WTC11 (cell line): ENCODE measurements at regions not wholly inside any gene's neighbourhood (a gene's known extent, or its start where the extent isn't known, plus 50 kb on each side); places are given as distances from the start of the nearest gene placed in this dataset.

ENCODE experiments used
- ATAC-seq: fragments of 200-7000 bp; cut with Tn5 transposase; 2 replicates; pipeline ENCODE4 v1.10.0; 2021; ENCODE audit warnings: mild to moderate bottlenecking, moderate library complexity
- CTCF ChIA-PET: fragments of 300-600 bp; sonication (Branson Sonifier 250); formaldehyde crosslinking; loops from one replicate; lab custom pipeline; 2021; ENCODE audit warnings: antibody characterized with exemption; lab: Charles Lee
- POLR2A ChIA-PET: fragments of 350-600 bp; sonication (Branson Sonifier 250); formaldehyde crosslinking; loops from one replicate; lab custom pipeline; 2021; ENCODE audit warnings: antibody characterized with exemption; lab: Charles Lee
- DNase-seq: peaks from one replicate; pipeline ENCODE4 v3.0.0; 2021; ENCODE audit warnings: low spot score
- H3K27ac Mint-ChIP-seq: 2 replicates; pipeline ENCODE4 v1.8.0; 2021; ENCODE audit warnings: mixed read lengths
- H3K27me3 Mint-ChIP-seq: 2 replicates; pipeline ENCODE4 v1.8.0; 2021; ENCODE audit warnings: low read depth, mild to moderate bottlenecking, moderate library complexity, mixed read lengths
- H3K36me3 Mint-ChIP-seq: 2 replicates; pipeline ENCODE4 v1.8.0; 2021; ENCODE audit warnings: mixed read lengths
- H3K4me1 Mint-ChIP-seq: 2 replicates; pipeline ENCODE4 v1.8.0; 2022; ENCODE audit warnings: mixed read lengths
- H3K4me3 Mint-ChIP-seq: 2 replicates; pipeline ENCODE4 v1.8.0; 2021; ENCODE audit warnings: mild to moderate bottlenecking, moderate library complexity, mixed read lengths
- H3K9me3 Mint-ChIP-seq: 2 replicates; pipeline ENCODE4 v1.8.0; 2021; ENCODE audit warnings: mixed read lengths
- ARID4B ChIP-seq: sonication (generic); formaldehyde crosslinking; IDR thresholded peaks from 2 replicates; pipeline ENCODE4 v1.8.0; 2023; ENCODE audit warnings: missing genetic modification reagents, mild to moderate bottlenecking, borderline replicate concordance
- CBFB ChIP-seq: sonication (generic); formaldehyde crosslinking; IDR thresholded peaks from 2 replicates; pipeline ENCODE4 v1.8.1; 2022; ENCODE audit warnings: mild to moderate bottlenecking, low read depth, missing genetic modification reagents
- CREB1 ChIP-seq: sonication (generic); formaldehyde crosslinking; IDR thresholded peaks from 2 replicates; pipeline ENCODE4 v1.8.0; 2023; ENCODE audit warnings: mild to moderate bottlenecking, missing genetic modification reagents
- CREM ChIP-seq: sonication (generic); formaldehyde crosslinking; IDR thresholded peaks from 2 replicates; pipeline ENCODE4 v1.8.1; 2022; ENCODE audit warnings: mild to moderate bottlenecking, missing genetic modification reagents, moderate library complexity
- E2F1 ChIP-seq: sonication (generic); formaldehyde crosslinking; IDR thresholded peaks from 2 replicates; pipeline ENCODE4 v1.8.0; 2022; ENCODE audit warnings: mild to moderate bottlenecking, missing genetic modification reagents
- FOXJ3 ChIP-seq: sonication (generic); formaldehyde crosslinking; IDR thresholded peaks from 2 replicates; pipeline ENCODE4 v1.9.0; 2021; ENCODE audit warnings: missing genetic modification reagents, mild to moderate bottlenecking, borderline replicate concordance
- FOXK1 ChIP-seq: sonication (generic); formaldehyde crosslinking; IDR thresholded peaks from 2 replicates; pipeline ENCODE4 v1.8.0; 2022; ENCODE audit warnings: mild to moderate bottlenecking, moderate library complexity, missing genetic modification reagents
- NR2C2 ChIP-seq: sonication (generic); formaldehyde crosslinking; IDR thresholded peaks from 2 replicates; pipeline ENCODE4 v1.8.0; 2022; ENCODE audit warnings: mild to moderate bottlenecking, missing genetic modification reagents
- PRRX2 ChIP-seq: fragments of 250-450 bp; sonication (Bioruptor Pico); IDR thresholded peaks from 2 replicates; pipeline ENCODE4 v1.8.0; 2021; ENCODE audit warnings: mild to moderate bottlenecking
- ZNF138 ChIP-seq: sonication (generic); formaldehyde crosslinking; conservative IDR thresholded peaks from 2 replicates; pipeline ENCODE4 v1.8.1; 2022; ENCODE audit warnings: mild to moderate bottlenecking, moderate library complexity, missing genetic modification reagents
- ZNF263 ChIP-seq: sonication (generic); formaldehyde crosslinking; IDR thresholded peaks from 2 replicates; pipeline ENCODE4 v1.8.1; 2022; ENCODE audit warnings: low read depth, mild to moderate bottlenecking, moderate library complexity, missing genetic modification reagents
- ZNF423 ChIP-seq: fragments of 250-450 bp; sonication (Bioruptor Pico); IDR thresholded peaks from 2 replicates; pipeline ENCODE4 v2.1.2; 2022; ENCODE audit warnings: mild to moderate bottlenecking, moderate library complexity
- ZNF671 ChIP-seq: fragments of 250-450 bp; sonication (Bioruptor Pico); IDR thresholded peaks from 2 replicates; pipeline ENCODE4 v1.8.0; 2021; ENCODE audit warnings: mild to moderate bottlenecking
- TF ChIP-seq, protein P1 (sequence below): sonication (generic); formaldehyde crosslinking; IDR thresholded peaks from 2 replicates; pipeline ENCODE4 v1.8.1; 2023; ENCODE audit warnings: mild to moderate bottlenecking, missing genetic modification reagents
- TF ChIP-seq, protein P2 (sequence below): sonication (generic); formaldehyde crosslinking; IDR thresholded peaks from 2 replicates; pipeline ENCODE4 v1.8.1; 2023; ENCODE audit warnings: mild to moderate bottlenecking, missing genetic modification reagents
- TF ChIP-seq, protein P3 (sequence below): sonication (generic); formaldehyde crosslinking; IDR thresholded peaks from 2 replicates; pipeline ENCODE4 v1.8.1; 2022; ENCODE audit warnings: missing genetic modification reagents, borderline replicate concordance
- TF ChIP-seq, protein P4 (sequence below): fragments of 250-450 bp; sonication (Bioruptor Pico); IDR thresholded peaks from 2 replicates; pipeline ENCODE4 v1.8.0; 2021; ENCODE audit warnings: mild to moderate bottlenecking
- TF ChIP-seq, protein P5 (sequence below): sonication (generic); formaldehyde crosslinking; IDR thresholded peaks from 2 replicates; pipeline ENCODE4 v1.8.1; 2022; ENCODE audit warnings: low read depth, mild to moderate bottlenecking, moderate library complexity, missing genetic modification reagents, borderline replicate concordance

- H3K4me1 Mint-ChIP-seq = no peaks in the 10 kb centered on the region
- ATAC-seq (no peak), DNase-seq (no peak)
- POLR2A ChIA-PET = no interaction called here
- no peaks in the 10 kb centered on the region; the same call in 1 of the 2 replicates for H3K9me3 Mint-ChIP-seq
- TF ChIP-seq, protein P1, sequence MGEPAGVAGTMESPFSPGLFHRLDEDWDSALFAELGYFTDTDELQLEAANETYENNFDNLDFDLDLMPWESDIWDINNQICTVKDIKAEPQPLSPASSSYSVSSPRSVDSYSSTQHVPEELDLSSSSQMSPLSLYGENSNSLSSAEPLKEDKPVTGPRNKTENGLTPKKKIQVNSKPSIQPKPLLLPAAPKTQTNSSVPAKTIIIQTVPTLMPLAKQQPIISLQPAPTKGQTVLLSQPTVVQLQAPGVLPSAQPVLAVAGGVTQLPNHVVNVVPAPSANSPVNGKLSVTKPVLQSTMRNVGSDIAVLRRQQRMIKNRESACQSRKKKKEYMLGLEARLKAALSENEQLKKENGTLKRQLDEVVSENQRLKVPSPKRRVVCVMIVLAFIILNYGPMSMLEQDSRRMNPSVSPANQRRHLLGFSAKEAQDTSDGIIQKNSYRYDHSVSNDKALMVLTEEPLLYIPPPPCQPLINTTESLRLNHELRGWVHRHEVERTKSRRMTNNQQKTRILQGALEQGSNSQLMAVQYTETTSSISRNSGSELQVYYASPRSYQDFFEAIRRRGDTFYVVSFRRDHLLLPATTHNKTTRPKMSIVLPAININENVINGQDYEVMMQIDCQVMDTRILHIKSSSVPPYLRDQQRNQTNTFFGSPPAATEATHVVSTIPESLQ (CRISPR knock-in tag) = no peak
- no peak for TF ChIP-seq ZNF263
- TF ChIP-seq ZNF138 (CRISPR knock-in tag) = no peak
- TF ChIP-seq, protein P2, sequence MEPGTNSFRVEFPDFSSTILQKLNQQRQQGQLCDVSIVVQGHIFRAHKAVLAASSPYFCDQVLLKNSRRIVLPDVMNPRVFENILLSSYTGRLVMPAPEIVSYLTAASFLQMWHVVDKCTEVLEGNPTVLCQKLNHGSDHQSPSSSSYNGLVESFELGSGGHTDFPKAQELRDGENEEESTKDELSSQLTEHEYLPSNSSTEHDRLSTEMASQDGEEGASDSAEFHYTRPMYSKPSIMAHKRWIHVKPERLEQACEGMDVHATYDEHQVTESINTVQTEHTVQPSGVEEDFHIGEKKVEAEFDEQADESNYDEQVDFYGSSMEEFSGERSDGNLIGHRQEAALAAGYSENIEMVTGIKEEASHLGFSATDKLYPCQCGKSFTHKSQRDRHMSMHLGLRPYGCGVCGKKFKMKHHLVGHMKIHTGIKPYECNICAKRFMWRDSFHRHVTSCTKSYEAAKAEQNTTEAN (CRISPR knock-in tag) = no peak
- TF ChIP-seq, protein P3, sequence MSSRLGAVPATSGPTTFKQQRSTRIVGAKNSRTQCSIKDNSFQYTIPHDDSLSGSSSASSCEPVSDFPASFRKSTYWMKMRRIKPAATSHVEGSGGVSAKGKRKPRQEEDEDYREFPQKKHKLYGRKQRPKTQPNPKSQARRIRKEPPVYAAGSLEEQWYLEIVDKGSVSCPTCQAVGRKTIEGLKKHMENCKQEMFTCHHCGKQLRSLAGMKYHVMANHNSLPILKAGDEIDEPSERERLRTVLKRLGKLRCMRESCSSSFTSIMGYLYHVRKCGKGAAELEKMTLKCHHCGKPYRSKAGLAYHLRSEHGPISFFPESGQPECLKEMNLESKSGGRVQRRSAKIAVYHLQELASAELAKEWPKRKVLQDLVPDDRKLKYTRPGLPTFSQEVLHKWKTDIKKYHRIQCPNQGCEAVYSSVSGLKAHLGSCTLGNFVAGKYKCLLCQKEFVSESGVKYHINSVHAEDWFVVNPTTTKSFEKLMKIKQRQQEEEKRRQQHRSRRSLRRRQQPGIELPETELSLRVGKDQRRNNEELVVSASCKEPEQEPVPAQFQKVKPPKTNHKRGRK = no peak
- no peak for TF ChIP-seq FOXK1 (CRISPR knock-in tag)
- TF ChIP-seq, protein P4, sequence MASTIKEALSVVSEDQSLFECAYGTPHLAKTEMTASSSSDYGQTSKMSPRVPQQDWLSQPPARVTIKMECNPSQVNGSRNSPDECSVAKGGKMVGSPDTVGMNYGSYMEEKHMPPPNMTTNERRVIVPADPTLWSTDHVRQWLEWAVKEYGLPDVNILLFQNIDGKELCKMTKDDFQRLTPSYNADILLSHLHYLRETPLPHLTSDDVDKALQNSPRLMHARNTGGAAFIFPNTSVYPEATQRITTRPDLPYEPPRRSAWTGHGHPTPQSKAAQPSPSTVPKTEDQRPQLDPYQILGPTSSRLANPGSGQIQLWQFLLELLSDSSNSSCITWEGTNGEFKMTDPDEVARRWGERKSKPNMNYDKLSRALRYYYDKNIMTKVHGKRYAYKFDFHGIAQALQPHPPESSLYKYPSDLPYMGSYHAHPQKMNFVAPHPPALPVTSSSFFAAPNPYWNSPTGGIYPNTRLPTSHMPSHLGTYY (CRISPR knock-in tag) = no peak
- no peak for TF ChIP-seq PRRX2 (CRISPR knock-in tag)
- CTCF ChIA-PET = no interaction called here
- H3K4me3 Mint-ChIP-seq = no peak overlapping the region
- H3K27me3 Mint-ChIP-seq = no peaks in the 10 kb centered on the region
- no peaks in the 10 kb centered on the region for H3K36me3 Mint-ChIP-seq
- H3K27ac Mint-ChIP-seq = no peak overlapping the region
Measured at GRCh38 chr5:5043346-5043745, 96.8 kb upstream of the ADAMTS16 start.

DNA sequence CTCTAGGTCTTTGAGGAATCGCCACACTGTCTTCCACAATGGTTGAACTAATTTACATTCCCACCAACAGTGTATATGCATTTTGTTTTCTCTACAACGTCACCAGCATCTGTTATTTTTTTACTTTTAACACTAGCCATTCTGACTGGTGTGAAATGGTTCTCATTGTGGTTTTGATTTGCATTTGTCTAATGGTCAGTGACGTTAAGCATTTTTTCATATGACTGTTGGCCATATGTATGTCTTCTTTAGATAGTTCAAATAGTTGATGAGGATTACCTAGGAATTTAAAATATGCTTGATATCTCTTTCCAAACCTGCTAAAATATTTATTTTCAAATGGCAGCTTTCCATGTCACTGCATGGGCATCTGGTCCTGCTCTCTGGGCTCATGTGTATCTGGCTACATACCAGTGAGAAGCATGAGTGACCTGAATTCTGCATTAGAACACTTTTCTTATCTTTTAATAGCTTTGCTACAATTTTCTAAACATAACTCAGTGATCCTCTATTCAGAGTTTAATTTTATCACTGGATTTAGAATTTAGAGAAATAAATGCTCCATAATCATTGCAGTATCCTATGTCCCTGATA is 95.8 kb upstream of the ADAMTS16 start:
- no peak for TF ChIP-seq CREM (CRISPR knock-in tag)
- TF ChIP-seq ARID4B = no peak
- TF ChIP-seq ZNF423 (CRISPR knock-in tag) = no peak
- TF ChIP-seq ZNF671 (CRISPR knock-in tag) = no peak
- TF ChIP-seq, protein P2 (CRISPR knock-in tag) = no peak
- no peak for TF ChIP-seq CREB1 (CRISPR knock-in tag)
- no peak for TF ChIP-seq FOXJ3 (CRISPR knock-in tag)
- no peak for TF ChIP-seq NR2C2
- no peak for TF ChIP-seq CBFB
- TF ChIP-seq E2F1 (CRISPR knock-in tag) = no peak
- TF ChIP-seq, protein P5, sequence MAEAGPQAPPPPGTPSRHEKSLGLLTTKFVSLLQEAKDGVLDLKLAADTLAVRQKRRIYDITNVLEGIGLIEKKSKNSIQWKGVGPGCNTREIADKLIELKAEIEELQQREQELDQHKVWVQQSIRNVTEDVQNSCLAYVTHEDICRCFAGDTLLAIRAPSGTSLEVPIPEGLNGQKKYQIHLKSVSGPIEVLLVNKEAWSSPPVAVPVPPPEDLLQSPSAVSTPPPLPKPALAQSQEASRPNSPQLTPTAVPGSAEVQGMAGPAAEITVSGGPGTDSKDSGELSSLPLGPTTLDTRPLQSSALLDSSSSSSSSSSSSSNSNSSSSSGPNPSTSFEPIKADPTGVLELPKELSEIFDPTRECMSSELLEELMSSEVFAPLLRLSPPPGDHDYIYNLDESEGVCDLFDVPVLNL (CRISPR knock-in tag) = no peak
- TF ChIP-seq, all 79 proteins: peak for 0
- Mint-ChIP-seq H3K36me3 (no peaks in the 10 kb centered on the region), H3K27ac (no peak overlapping the region), H3K27me3 (no peaks in the 10 kb centered on the region), H3K9me3 (no peaks in the 10 kb centered on the region; the same call in 1 of the 2 replicates), H3K4me3 (no peak overlapping the region), H3K4me1 (no peaks in the 10 kb centered on the region)
- POLR2A ChIA-PET = no interaction called here
- ATAC-seq = no peak
- no peak for DNase-seq
- CTCF ChIA-PET = no interaction called here
